Upper lobe of left lung (tissue), 6 donors: ENCODE measurements at regions not wholly inside any gene's neighbourhood (a gene's known extent, or its start where the extent isn't known, plus 50 kb on each side); places are given as distances from the start of the nearest gene placed in this dataset.
A peak's percentile ranks its signal among the peaks of the same experiment; 100 is the strongest.

Source experiments
- ATAC-seq, 2 donors: fragments of 200-7000 bp; cut with Tn5 transposase; one replicate each; pipeline ENCODE4 v1.9.1; 2022; ENCODE audit warnings: mild to moderate bottlenecking in 2 of 2, moderate library complexity in 2 of 2; ENCODE audit not compliant: low FRiP score in 2 of 2
- DNase-seq, 2 donors: peaks; one replicate each; pipeline ENCODE4 v3.0.0-alpha.2; 2019 to 2020
- H3K27ac ChIP-seq, 4 donors: fragments of 200-600 bp; sonication (generic); one replicate each; pipeline ENCODE4 v1.5.1; 2016 to 2019
- H3K27me3 ChIP-seq, 4 donors: fragments of 200-600 bp; sonication (generic); one replicate each; pipeline ENCODE4 v1.5.1; 2017 to 2019
- H3K36me3 ChIP-seq, 4 donors: fragments of 200-600 bp; sonication (generic); one replicate each; pipeline ENCODE4 v1.5.1; 2016 to 2019
- H3K4me1 ChIP-seq, 4 donors: fragments of 200-600 bp; sonication (generic); one replicate each; pipeline ENCODE4 v1.5.1; 2018 to 2019
- H3K4me3 ChIP-seq, 4 donors: fragments of 200-600 bp; sonication (generic); one replicate each; pipeline ENCODE4 v1.5.1; 2017 to 2019; ENCODE audit warnings: mild to moderate bottlenecking in 2 of 4, moderate library complexity in 1 of 4
- H3K9me3 ChIP-seq, 4 donors: fragments of 200-600 bp; sonication (generic); one replicate each; pipeline ENCODE4 v1.5.1; 2018 to 2019
- EP300 ChIP-seq, 4 donors: sonication (generic); formaldehyde crosslinking; IDR thresholded peaks; one replicate each; pipeline ENCODE4 v1.5.1; 2017; ENCODE audit warnings: antibody characterized with exemption in 4 of 4, control low read depth in 2 of 4
- POLR2A ChIP-seq, 4 donors: fragments of 450-650 bp; IDR thresholded peaks; one replicate each; pipeline ENCODE4 v1.5.1; 2016 to 2017; ENCODE audit warnings: antibody characterized with exemption in 4 of 4, mild to moderate bottlenecking in 2 of 4
- POLR2AphosphoS5 ChIP-seq, 2 donors: sonication (generic); formaldehyde crosslinking; IDR thresholded peaks; one replicate each; pipeline ENCODE4 v1.5.1; 2017; ENCODE audit warnings: antibody characterized with exemption in 2 of 2
- WGBS, 2 donors: methylation state at CpG; one replicate each; pipeline ENCODE4 v1.1.5; 2017 to 2018; 5-methylcytosine and 5-hydroxymethylcytosine counted together
- TF ChIP-seq, protein P1 (sequence below), 6 experiments: fragments of 450-650 bp in 4 of 6; fragments of 200-600 bp in 2 of 6; sonication (generic) in 2 of 6; IDR thresholded peaks; one replicate each; pipeline ENCODE4 v1.5.1; 2016 to 2019; ENCODE audit warnings: antibody characterized with exemption in 6 of 6
- donor health status: DM: no; HTN: no; CAD: no; lungs with moderate emphysema.
- donor health status: DM: no; HTN: yes; CAD: no; lungs with severe emphysema.

DNA sequence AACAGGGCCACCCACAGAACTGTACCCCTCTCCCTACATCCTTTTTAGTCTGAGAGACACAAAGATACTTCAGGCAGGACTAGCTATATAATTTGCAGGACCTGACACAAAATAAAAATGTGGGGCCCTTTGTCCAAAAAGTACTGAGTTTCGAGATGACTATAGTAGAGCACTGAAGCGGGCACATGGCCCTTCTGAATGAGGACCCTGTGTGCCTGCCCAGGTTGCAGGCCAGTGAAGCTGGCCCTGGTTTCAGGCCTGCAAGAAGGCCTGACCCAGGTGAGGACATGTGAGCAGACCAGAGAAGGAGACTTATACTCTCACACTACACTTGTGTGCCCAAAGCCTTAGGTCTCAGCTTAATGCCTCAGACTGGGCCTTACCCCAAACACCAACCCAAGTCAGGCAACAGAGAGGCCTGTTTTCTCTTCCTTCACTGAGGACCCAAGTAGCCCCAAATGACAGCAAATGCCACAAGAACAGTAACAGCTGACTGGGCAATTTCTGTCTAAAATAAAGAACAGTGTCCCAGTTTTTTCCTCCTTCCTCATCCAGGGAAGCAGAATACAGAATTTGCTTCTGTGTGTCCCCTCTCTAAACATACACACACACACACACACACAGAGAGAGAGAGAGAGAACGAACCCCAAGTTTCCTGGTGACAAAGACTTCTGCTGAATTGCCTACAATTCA, 100.9 kb upstream of the ARHGEF3 start:
- DNase-seq: no peak
- Histone ChIP-seq H3K4me3 (no peak overlapping the region), H3K9me3 (no peaks in the 10 kb centered on the region), H3K36me3 (no peaks in the 10 kb centered on the region), H3K27ac (peak overlapping the region in 1 of 4 donors; percentile 48), H3K27me3 (no peaks in the 10 kb centered on the region), H3K4me1 (peaks cover 0 to 5% (median 0%) of the 10 kb centered on the region in 4 donors)
- TF ChIP-seq EP300 (IDR thresholded peaks at IDR 0.05) (no peak), POLR2AphosphoS5 (IDR thresholded peaks at IDR 0.05) (no peak), POLR2A (IDR thresholded peaks at IDR 0.05) (no peak)
- TF ChIP-seq, protein P1, sequence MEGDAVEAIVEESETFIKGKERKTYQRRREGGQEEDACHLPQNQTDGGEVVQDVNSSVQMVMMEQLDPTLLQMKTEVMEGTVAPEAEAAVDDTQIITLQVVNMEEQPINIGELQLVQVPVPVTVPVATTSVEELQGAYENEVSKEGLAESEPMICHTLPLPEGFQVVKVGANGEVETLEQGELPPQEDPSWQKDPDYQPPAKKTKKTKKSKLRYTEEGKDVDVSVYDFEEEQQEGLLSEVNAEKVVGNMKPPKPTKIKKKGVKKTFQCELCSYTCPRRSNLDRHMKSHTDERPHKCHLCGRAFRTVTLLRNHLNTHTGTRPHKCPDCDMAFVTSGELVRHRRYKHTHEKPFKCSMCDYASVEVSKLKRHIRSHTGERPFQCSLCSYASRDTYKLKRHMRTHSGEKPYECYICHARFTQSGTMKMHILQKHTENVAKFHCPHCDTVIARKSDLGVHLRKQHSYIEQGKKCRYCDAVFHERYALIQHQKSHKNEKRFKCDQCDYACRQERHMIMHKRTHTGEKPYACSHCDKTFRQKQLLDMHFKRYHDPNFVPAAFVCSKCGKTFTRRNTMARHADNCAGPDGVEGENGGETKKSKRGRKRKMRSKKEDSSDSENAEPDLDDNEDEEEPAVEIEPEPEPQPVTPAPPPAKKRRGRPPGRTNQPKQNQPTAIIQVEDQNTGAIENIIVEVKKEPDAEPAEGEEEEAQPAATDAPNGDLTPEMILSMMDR (IDR thresholded peaks at IDR 0.05): no peak
- WGBS, 2 donors: 93 to 94% methylated on average over 3 of the region's 3 CpGs
- ATAC-seq: no peak

- H3K27ac ChIP-seq: peak overlapping the region in 1 of 4 donors; percentile 56
- H3K4me3 ChIP-seq: no peak overlapping the region
- no peaks in the 10 kb centered on the region for H3K27me3 ChIP-seq
- TF ChIP-seq EP300 (IDR thresholded peaks at IDR 0.05): no peak
- ATAC-seq: no peak
- H3K4me1 ChIP-seq: peaks cover 0 to 5% (median 0%) of the 10 kb centered on the region in 4 donors
- no peaks in the 10 kb centered on the region for H3K36me3 ChIP-seq
- no peak for DNase-seq
- no peaks in the 10 kb centered on the region for H3K9me3 ChIP-seq
- WGBS, 2 donors: 0% methylated on average over 1 of the region's 1 CpG
Measured at GRCh38 chr3:56900801-56901200, 99.1 kb upstream of the ARHGEF3 start.

DNA sequence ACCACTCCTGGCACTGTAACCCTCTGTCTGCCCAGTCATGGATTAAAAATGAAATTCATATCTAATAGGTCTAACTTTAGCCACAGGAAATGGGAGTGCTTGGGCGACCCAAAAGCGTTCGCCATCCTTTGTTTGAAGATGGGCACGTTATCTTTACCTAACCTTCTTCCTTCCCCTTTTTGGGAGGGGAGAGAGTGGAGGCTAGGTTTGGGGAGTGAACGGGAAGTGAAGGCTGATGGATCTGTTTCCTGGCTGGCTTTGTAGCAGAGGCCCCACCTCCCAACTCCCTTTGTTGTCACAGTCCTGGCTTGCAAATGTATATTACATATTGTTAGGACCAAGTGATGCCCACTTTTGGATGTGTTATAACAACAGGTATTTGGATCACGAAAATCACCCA, 98.1 kb upstream of the ARHGEF3 start:
- DNase-seq (no peak), ATAC-seq (peak in 1 of 2 donors; percentile 31)
- no peak overlapping the region for H3K4me3 ChIP-seq
- 45 to 63% methylated on average over 6 of the region's 6 CpGs for WGBS, 2 donors
- H3K4me1 ChIP-seq: peaks cover 0 to 5% (median 0%) of the 10 kb centered on the region in 4 donors
- no peaks in the 10 kb centered on the region for H3K27me3 ChIP-seq
- H3K27ac ChIP-seq: peak overlapping the region in 3 of 4 donors; percentile 17 to 56 (median 23)
- H3K9me3 ChIP-seq: no peaks in the 10 kb centered on the region
- TF ChIP-seq EP300 (IDR thresholded peaks at IDR 0.05): peak in 2 of 4 donors; percentile 33 to 81
- TF ChIP-seq, protein P1 (IDR thresholded peaks at IDR 0.05): no peak
- peak in 1 of 2 donors; percentile 20 for TF ChIP-seq POLR2AphosphoS5 (IDR thresholded peaks at IDR 0.05)
- H3K36me3 ChIP-seq: no peaks in the 10 kb centered on the region

GRCh38 chr3:56899078-56899477, 97.3 kb upstream of the ARHGEF3 start:
- DNase-seq (no peak), ATAC-seq (no peak)
- Histone ChIP-seq H3K27me3 (no peaks in the 10 kb centered on the region), H3K27ac (peak overlapping the region; percentile 9 to 57 (median 31)), H3K36me3 (no peaks in the 10 kb centered on the region), H3K4me1 (peaks cover 0 to 5% (median 0%) of the 10 kb centered on the region in 4 donors), H3K9me3 (no peaks in the 10 kb centered on the region), H3K4me3 (no peak overlapping the region)
- 76 to 77% methylated on average over 6 of the region's 6 CpGs for WGBS, 2 donors
- TF ChIP-seq, protein P1 (IDR thresholded peaks at IDR 0.05): no peak
- no peak for TF ChIP-seq POLR2A (IDR thresholded peaks at IDR 0.05)

DNA sequence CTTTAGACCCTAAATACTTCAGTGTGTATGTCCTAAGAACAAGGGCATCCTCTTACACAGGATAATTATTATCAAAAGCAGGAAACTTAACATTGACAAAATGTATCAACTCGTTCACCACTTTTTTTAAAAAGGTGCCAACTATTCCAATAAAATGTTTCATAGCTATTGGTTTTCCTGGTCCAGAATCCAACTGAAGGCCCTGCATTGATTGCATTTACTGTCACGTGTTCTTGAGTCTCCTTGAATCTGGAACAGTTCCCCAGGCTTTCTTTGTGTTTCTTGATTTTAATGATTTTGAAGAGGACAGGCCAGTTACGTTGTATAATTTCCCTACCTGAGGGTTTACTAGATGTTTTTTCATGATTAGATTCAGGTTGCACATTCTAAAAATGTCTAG, 94.6 kb upstream of the ARHGEF3 start:
- ATAC-seq (no peak), DNase-seq (no peak)
- Histone ChIP-seq H3K27ac (no peak overlapping the region), H3K4me3 (no peak overlapping the region), H3K36me3 (no peaks in the 10 kb centered on the region), H3K27me3 (no peaks in the 10 kb centered on the region), H3K4me1 (peaks cover 0 to 5% (median 0%) of the 10 kb centered on the region in 4 donors), H3K9me3 (no peaks in the 10 kb centered on the region)
- 77 to 86% methylated on average over 3 of the region's 3 CpGs for WGBS, 2 donors
- TF ChIP-seq, protein P1 (IDR thresholded peaks at IDR 0.05): no peak
